SK-N-MC (cell line): ENCODE measurements at regions not wholly inside any gene's neighbourhood (a gene's known extent, or its start where the extent isn't known, plus 50 kb on each side); places are given as distances from the start of the nearest gene placed in this dataset.

ENCODE experiments used
- EZH2 ChIP-seq: fragments of 200-600 bp; sonication (generic); IDR thresholded peaks from one replicate; pipeline ENCODE4 v1.6.1; 2017; ENCODE audit warnings: antibody characterized with exemption
- FOXP2 ChIP-seq: optimal IDR thresholded peaks from 2 replicates; pipeline ENCODE3; 2011; ENCODE audit warnings: mild to moderate bottlenecking, moderate library complexity; ENCODE audit not compliant: insufficient read depth; ENCODE audit errors: extremely low read length, control extremely low read depth
- POLR2AphosphoS5 ChIP-seq: IDR thresholded peaks from 2 replicates; pipeline ENCODE4 v1.6.1; 2012; ENCODE audit warnings: mild to moderate bottlenecking, low read depth, low read length, borderline replicate concordance

- TF ChIP-seq POLR2AphosphoS5 (no peak), EZH2 (no peak), FOXP2 (no peak)
Measured at GRCh38 chr1:57826535-57826934, 402.7 kb upstream of the DAB1 start.
